CD14-positive monocyte (primary cell): ENCODE measurements at regions not wholly inside any gene's neighbourhood (a gene's known extent, or its start where the extent isn't known, plus 50 kb on each side); places are given as distances from the start of the nearest gene placed in this dataset.

Experiments
- DNase-seq, 3 donors: peaks; one replicate each; pipeline ENCODE4 v3.0.0-alpha.2; 2011 to 2022
- H2AFZ ChIP-seq: 2 replicates; pipeline ENCODE4 v1.6.0; 2012; ENCODE audit warnings: mild to moderate bottlenecking, low read depth, low read length, inconsistent platforms; ENCODE audit not compliant: insufficient read depth, poor library complexity, severe bottlenecking
- H3K27ac ChIP-seq, 2 donors: 1 replicate in 1 of 2; 2 replicates in 1 of 2; pipeline ENCODE4 v1.5.1; 2012 to 2013; ENCODE audit warnings: low read length in 2 of 2, control low read depth in 1 of 2, inconsistent platforms in 1 of 2, low read depth in 1 of 2, mild to moderate bottlenecking in 1 of 2
- H3K27me3 ChIP-seq, 2 donors: one replicate each; pipeline versions ENCODE4 v1.6.0 to v1.6.1; 2011 to 2013; ENCODE audit warnings: low read length in 2 of 2; ENCODE audit not compliant: control insufficient read depth in 2 of 2, insufficient read depth in 2 of 2
- H3K36me3 ChIP-seq, 2 donors: replicated peaks in 1 of 2; 1 replicate in 1 of 2; 2 replicates in 1 of 2; pipeline versions ENCODE4 v1.5.1 to v1.6.1; 2012 to 2013; ENCODE audit warnings: low read length in 2 of 2, control low read depth in 1 of 2, inconsistent platforms in 1 of 2, mild to moderate bottlenecking in 1 of 2; ENCODE audit not compliant: insufficient read depth in 2 of 2, control insufficient read depth in 1 of 2
- H3K4me1 ChIP-seq, 2 donors: 1 replicate in 1 of 2; 2 replicates in 1 of 2; pipeline versions ENCODE4 v1.5.1 to v1.6.1; 2012 to 2013; ENCODE audit warnings: low read length in 2 of 2, control low read depth in 1 of 2, inconsistent platforms in 1 of 2, mild to moderate bottlenecking in 1 of 2, moderate library complexity in 1 of 2; ENCODE audit not compliant: insufficient read depth in 2 of 2, control insufficient read depth in 1 of 2
- H3K4me2 ChIP-seq: replicated peaks from 2 replicates; pipeline ENCODE3; 2012; ENCODE audit warnings: low read length, moderate library complexity, mild to moderate bottlenecking; ENCODE audit not compliant: poor library complexity, severe bottlenecking; ENCODE audit errors: extremely low read depth
- H3K4me3 ChIP-seq, 3 experiments: fragments of 200-600 bp in 1 of 3; sonication (generic) in 1 of 3; replicated peaks in 1 of 3; 1 replicate in 2 of 3; 2 replicates in 1 of 3; pipeline ENCODE4 v1.5.1; 2011 to 2013; ENCODE audit warnings: low read length in 3 of 3, mild to moderate bottlenecking in 3 of 3, control low read depth in 2 of 3, low read depth in 2 of 3, inconsistent platforms in 1 of 3, moderate library complexity in 1 of 3
- H3K79me2 ChIP-seq: 2 replicates; pipeline ENCODE4 v1.6.0; 2012; ENCODE audit warnings: mild to moderate bottlenecking, control low read depth, inconsistent platforms, low read length, moderate library complexity; ENCODE audit not compliant: insufficient read depth
- H3K9ac ChIP-seq: 2 replicates; pipeline ENCODE4 v1.6.0; 2017; ENCODE audit warnings: low read length, mild to moderate bottlenecking; ENCODE audit not compliant: insufficient read depth, poor library complexity, severe bottlenecking
- H3K9me3 ChIP-seq, 2 donors: replicated peaks in 1 of 2; 1 replicate in 1 of 2; 2 replicates in 1 of 2; pipeline versions ENCODE4 v1.5.1 to v1.6.1; 2012 to 2013; ENCODE audit warnings: low read length in 2 of 2, control low read depth in 1 of 2; ENCODE audit not compliant: control insufficient read depth in 1 of 2, insufficient read depth in 1 of 2
- H4K20me1 ChIP-seq: 2 replicates; pipeline ENCODE4 v1.6.0; 2012; ENCODE audit warnings: mild to moderate bottlenecking, low read length, control low read depth, moderate library complexity; ENCODE audit not compliant: insufficient read depth
- H3K27ac Mint-ChIP-seq, 7 donors: one replicate each; pipeline ENCODE4 v1.8.0; 2020; ENCODE audit warnings: mild to moderate bottlenecking in 7 of 7, mixed read lengths in 7 of 7, moderate library complexity in 6 of 7, inconsistent platforms in 2 of 7
- H3K27me3 Mint-ChIP-seq, 3 donors: one replicate each; pipeline ENCODE4 v1.8.0; 2021 to 2022; ENCODE audit warnings: low read depth in 3 of 3, mild to moderate bottlenecking in 3 of 3, mixed read lengths in 3 of 3, moderate library complexity in 3 of 3, inconsistent platforms in 1 of 3
- H3K36me3 Mint-ChIP-seq, 2 donors: one replicate each; pipeline ENCODE4 v1.8.0; 2020; ENCODE audit warnings: mixed read lengths in 2 of 2, inconsistent platforms in 1 of 2, mild to moderate bottlenecking in 1 of 2
- H3K4me1 Mint-ChIP-seq: one replicate; pipeline ENCODE4 v1.8.0; 2020; ENCODE audit warnings: mild to moderate bottlenecking, mixed read lengths
- H3K4me3 Mint-ChIP-seq, 2 donors: one replicate each; pipeline ENCODE4 v1.8.0; 2020; ENCODE audit warnings: mild to moderate bottlenecking in 2 of 2, mixed read lengths in 2 of 2, moderate library complexity in 1 of 2
- H3K9me3 Mint-ChIP-seq, 7 donors: one replicate each; pipeline ENCODE4 v1.8.0; 2020 to 2022; ENCODE audit warnings: mixed read lengths in 7 of 7, mild to moderate bottlenecking in 6 of 7, moderate library complexity in 6 of 7, inconsistent platforms in 2 of 7
- CTCF ChIP-seq: fragments of 200-600 bp; IDR thresholded peaks from one replicate; pipeline ENCODE4 v1.8.0; 2022; ENCODE audit warnings: antibody characterized with exemption, mild to moderate bottlenecking
- WGBS: methylation state at CpG from one replicate; pipeline ENCODE4 v1.1.5; 2013; ENCODE audit warnings: missing lambda C conversion rate; ENCODE audit not compliant: insufficient coverage; 5-methylcytosine and 5-hydroxymethylcytosine counted together
- intact Hi-C, 2 donors: fragments of 100-400 bp; cut with micrococcal nuclease; formaldehyde crosslinking; loops; one replicate each; pipeline versions ENCODE4 v1.15.0 to v1.15.1; 2023

DNA sequence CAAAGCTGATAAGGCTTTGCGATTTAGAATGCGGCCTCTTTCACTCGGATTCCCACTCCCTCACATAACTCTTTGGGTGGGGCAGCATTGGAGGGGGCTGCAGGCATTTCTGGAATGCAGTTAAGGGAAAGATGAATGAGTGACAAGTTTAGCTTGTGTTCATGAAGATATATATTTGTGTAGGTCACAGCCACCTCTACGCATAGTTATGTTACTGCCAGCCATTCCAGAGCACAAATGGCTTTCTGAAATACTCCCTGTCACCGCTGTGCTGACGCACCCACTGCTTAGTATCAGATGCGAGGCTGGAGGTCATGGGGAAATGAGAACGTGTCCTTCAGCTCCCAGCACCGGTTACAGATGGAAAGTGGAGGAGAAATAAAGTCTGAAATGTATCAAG, 54.1 kb upstream of the ATP1A1 start:
- no peaks in the 10 kb centered on the region for H3K4me1 Mint-ChIP-seq
- H2AFZ ChIP-seq, result no peak overlapping the region

DNA sequence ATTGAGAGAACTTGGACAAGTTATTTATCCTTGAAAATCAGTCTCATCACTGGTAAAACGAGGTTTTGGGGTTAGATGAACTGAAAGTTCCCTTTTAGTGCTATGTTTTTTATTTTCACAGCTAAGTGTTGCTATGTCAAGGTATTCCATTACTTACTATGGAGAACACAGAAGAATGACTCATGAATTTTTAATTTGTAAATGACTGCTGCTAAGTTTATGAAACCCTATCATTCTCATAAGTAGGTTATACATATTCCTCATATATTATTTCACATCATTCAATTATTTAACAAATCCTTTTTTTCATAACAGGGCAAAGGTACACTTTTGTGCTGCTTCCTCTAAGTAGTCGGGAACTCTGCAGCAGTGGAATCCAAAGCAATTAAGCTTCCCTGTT, 52.2 kb upstream of the ATP1A1 start:
- Mint-ChIP-seq H3K27ac (no peak overlapping the region), H3K9me3 (no peaks in the 10 kb centered on the region)
- H3K4me2 ChIP-seq, result no peak overlapping the region

More for the DNA sequence above, 54.1 kb upstream of the ATP1A1 start:
- Mint-ChIP-seq H3K4me3 (no peak overlapping the region), H3K9me3 (no peaks in the 10 kb centered on the region), H3K36me3 (no peaks in the 10 kb centered on the region), H3K27ac (no peak overlapping the region), H3K27me3 (peaks cover 0 to 4% (median 0%) of the 10 kb centered on the region in 3 donors)
- no peaks in the 10 kb centered on the region for H3K27me3 ChIP-seq
- H3K4me2 ChIP-seq, result no peak overlapping the region
- intact Hi-C loops, result no loop called here
- no peaks in the 10 kb centered on the region for H4K20me1 ChIP-seq
- no peaks in the 10 kb centered on the region for H3K79me2 ChIP-seq
- no peaks in the 10 kb centered on the region for H3K9me3 ChIP-seq
- DNase-seq, result no peak
- H3K36me3 ChIP-seq, result no peaks in the 10 kb centered on the region
- H3K27ac ChIP-seq, result no peak overlapping the region
- H3K4me3 ChIP-seq, result no peak overlapping the region
- 90% methylated on average over 2 of the region's 9 CpGs for whole genome bisulfite sequencing
- TF ChIP-seq CTCF, result no peak
- H3K9ac ChIP-seq, result no peak overlapping the region
- no peaks in the 10 kb centered on the region for H3K4me1 ChIP-seq

More for the DNA sequence above, 52.2 kb upstream of the ATP1A1 start:
- H3K27me3 ChIP-seq, result no peaks in the 10 kb centered on the region
- H3K27ac ChIP-seq, result no peak overlapping the region
- intact Hi-C loops, result no loop called here
- H3K27me3 Mint-ChIP-seq, result peaks cover 0 to 4% (median 0%) of the 10 kb centered on the region in 3 donors
- no peaks in the 10 kb centered on the region for H3K4me1 ChIP-seq
- no peak overlapping the region for H2AFZ ChIP-seq
- H3K36me3 Mint-ChIP-seq, result no peaks in the 10 kb centered on the region
- H3K4me1 Mint-ChIP-seq, result peaks cover 1% of the 10 kb centered on the region
- no peaks in the 10 kb centered on the region for H3K79me2 ChIP-seq
- no peak for TF ChIP-seq CTCF
- H3K9ac ChIP-seq, result no peak overlapping the region
- H3K36me3 ChIP-seq, result no peaks in the 10 kb centered on the region
- no peak overlapping the region for H3K4me3 ChIP-seq
- no CpG with 5 or more reads among the region's 2 CpGs for WGBS
- no peaks in the 10 kb centered on the region for H4K20me1 ChIP-seq
- H3K9me3 ChIP-seq, result no peaks in the 10 kb centered on the region
- no peak overlapping the region for H3K4me3 Mint-ChIP-seq
- no peak for DNase-seq
